ENCODE measurements at regions not wholly inside any gene's neighbourhood (a gene's known extent, or its start where the extent isn't known, plus 50 kb on each side); places are given as distances from the start of the nearest gene placed in this dataset.

DNA sequence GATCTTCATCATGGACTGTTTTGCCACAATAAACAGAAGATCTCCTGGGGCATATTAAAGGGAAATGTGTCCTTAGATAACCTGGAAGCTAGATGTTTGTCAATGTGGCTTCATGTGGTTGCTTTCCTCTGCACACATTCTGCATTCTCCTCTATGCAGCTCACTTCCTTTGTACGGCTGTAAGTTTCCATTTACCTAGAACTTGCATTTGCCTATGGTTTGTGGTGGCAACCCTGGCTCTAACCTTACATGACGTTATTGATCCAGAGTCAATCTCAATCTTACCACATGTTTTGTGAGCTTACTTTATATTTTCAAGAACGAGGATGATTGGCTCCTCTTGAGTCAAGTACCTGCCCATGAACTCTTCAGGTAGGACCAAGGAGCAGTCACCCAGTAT, 863.1 kb downstream of the MAFB start:
- TF ChIP-seq, protein P1, sequence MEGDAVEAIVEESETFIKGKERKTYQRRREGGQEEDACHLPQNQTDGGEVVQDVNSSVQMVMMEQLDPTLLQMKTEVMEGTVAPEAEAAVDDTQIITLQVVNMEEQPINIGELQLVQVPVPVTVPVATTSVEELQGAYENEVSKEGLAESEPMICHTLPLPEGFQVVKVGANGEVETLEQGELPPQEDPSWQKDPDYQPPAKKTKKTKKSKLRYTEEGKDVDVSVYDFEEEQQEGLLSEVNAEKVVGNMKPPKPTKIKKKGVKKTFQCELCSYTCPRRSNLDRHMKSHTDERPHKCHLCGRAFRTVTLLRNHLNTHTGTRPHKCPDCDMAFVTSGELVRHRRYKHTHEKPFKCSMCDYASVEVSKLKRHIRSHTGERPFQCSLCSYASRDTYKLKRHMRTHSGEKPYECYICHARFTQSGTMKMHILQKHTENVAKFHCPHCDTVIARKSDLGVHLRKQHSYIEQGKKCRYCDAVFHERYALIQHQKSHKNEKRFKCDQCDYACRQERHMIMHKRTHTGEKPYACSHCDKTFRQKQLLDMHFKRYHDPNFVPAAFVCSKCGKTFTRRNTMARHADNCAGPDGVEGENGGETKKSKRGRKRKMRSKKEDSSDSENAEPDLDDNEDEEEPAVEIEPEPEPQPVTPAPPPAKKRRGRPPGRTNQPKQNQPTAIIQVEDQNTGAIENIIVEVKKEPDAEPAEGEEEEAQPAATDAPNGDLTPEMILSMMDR (IDR thresholded peaks at IDR 0.05) = no peak
- TF ChIP-seq, protein P2, sequence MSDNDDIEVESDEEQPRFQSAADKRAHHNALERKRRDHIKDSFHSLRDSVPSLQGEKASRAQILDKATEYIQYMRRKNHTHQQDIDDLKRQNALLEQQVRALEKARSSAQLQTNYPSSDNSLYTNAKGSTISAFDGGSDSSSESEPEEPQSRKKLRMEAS (CRISPR knock-in tag; IDR thresholded peaks at IDR 0.05) = no peak
- TF ChIP-seq OVOL2 (CRISPR knock-in tag; IDR thresholded peaks at IDR 0.05; ENCODE audit: borderline replicate concordance) (no peak), ZNF138 (CRISPR knock-in tag; conservative IDR thresholded peaks at IDR 0.05) (no peak), TCF7 (CRISPR knock-in tag; IDR thresholded peaks at IDR 0.05; ENCODE audit: low read depth) (no peak), ZNF232 (CRISPR knock-in tag; IDR thresholded peaks at IDR 0.05) (no peak), ZNF423 (CRISPR knock-in tag; IDR thresholded peaks at IDR 0.05) (no peak), JUN (CRISPR knock-in tag; IDR thresholded peaks at IDR 0.05) (no peak), ATF1 (CRISPR knock-in tag; IDR thresholded peaks at IDR 0.05) (no peak), ETV6 (CRISPR knock-in tag; IDR thresholded peaks at IDR 0.05) (no peak)
- TF ChIP-seq, protein P3, sequence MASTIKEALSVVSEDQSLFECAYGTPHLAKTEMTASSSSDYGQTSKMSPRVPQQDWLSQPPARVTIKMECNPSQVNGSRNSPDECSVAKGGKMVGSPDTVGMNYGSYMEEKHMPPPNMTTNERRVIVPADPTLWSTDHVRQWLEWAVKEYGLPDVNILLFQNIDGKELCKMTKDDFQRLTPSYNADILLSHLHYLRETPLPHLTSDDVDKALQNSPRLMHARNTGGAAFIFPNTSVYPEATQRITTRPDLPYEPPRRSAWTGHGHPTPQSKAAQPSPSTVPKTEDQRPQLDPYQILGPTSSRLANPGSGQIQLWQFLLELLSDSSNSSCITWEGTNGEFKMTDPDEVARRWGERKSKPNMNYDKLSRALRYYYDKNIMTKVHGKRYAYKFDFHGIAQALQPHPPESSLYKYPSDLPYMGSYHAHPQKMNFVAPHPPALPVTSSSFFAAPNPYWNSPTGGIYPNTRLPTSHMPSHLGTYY (CRISPR knock-in tag; IDR thresholded peaks at IDR 0.05) = no peak
- TF ChIP-seq, protein P4, sequence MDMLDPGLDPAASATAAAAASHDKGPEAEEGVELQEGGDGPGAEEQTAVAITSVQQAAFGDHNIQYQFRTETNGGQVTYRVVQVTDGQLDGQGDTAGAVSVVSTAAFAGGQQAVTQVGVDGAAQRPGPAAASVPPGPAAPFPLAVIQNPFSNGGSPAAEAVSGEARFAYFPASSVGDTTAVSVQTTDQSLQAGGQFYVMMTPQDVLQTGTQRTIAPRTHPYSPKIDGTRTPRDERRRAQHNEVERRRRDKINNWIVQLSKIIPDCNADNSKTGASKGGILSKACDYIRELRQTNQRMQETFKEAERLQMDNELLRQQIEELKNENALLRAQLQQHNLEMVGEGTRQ (CRISPR knock-in tag; IDR thresholded peaks at IDR 0.05) = no peak
- TF ChIP-seq, protein P5, sequence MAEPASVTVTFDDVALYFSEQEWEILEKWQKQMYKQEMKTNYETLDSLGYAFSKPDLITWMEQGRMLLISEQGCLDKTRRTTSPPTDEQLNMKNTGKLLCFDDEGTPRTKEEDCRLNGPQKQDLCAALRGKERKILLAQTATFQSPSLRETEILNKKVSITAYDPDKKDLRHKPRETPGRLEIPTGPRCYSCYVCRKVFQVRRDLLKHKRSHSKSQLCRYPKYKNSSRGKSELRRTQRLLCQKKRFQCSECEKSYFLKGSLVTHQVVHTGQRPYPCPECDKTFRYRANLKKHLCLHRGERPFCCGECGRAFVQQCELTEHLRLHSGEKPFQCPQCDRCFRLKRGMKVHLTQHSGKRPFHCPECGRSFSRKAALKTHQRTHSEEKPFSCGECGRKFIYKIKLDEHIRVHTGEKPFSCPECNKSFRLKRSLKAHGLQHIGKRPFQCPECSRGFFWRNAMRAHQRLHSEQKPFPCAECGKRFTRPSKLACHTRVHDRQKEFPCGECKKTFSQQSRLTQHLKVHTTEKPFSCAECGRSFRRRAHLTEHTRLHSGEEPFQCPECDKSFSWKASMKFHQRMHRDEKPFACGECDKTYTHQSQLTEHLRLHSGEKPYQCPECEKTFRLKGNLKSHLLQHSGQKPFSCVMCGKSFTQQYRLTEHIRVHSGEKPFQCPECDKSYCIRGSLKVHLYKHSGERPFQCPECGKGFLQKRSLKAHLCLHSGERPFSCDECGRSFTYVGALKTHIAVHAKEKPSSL (CRISPR knock-in tag; conservative IDR thresholded peaks at IDR 0.05) = no peak

Data from WTC11 (cell line).